ENCODE measurements at regions not wholly inside any gene's neighbourhood (a gene's known extent, or its start where the extent isn't known, plus 50 kb on each side); places are given as distances from the start of the nearest gene placed in this dataset.
A peak's percentile ranks its signal among the peaks of the same experiment; 100 is the strongest.

DNA sequence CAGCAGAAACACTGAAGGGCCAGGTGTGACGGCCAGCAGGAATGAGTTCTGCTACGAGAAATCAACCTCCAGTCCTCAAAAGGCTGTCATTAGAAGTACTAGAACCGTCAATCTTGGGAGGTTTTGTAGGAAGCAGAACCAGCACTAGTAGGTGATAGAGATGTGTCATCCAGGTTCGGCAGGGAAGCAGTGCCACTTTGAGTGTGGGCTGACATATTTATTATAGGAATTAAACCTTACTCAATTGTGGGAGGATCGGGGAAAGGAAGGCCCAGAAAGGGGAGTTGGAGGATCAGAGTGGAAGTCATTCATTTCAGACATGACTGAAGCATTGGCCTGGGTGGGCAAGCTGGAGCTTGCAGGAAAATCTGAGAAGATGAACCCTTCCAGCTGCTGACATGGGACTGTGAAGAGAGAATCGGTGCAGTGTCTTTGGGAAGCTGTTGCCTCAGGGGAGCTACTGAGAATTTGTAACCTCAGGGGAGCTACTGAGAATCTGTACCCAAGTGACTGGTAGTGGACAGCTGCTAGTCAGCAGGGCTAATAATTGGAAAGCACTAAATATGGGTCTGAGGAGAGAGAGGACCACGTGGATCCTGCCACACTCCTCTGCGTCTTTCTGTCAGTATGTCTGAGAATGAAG, 177.4 kb downstream of the SPRY1 start:
- no peak for DNase-seq

DNA sequence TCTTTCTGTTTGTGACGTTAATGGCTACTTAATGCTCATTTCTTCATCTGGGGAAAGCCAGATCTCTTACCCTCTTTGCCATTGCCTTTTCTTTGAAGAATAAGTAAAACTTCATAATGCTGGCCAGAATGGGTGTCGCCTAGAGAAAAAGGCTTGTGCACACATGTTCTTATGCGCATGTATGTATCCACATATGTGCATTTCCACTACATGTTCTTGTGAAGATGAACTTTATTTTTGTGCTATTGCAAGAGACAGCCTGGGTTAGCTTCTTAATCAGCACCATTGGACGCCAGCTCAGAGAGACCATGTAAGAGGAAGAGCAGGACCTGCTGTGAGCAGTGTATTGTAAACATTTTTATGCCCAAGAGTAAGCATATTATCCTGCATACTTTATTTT, 178.7 kb downstream of the SPRY1 start:
- no peak for DNase-seq

DNA sequence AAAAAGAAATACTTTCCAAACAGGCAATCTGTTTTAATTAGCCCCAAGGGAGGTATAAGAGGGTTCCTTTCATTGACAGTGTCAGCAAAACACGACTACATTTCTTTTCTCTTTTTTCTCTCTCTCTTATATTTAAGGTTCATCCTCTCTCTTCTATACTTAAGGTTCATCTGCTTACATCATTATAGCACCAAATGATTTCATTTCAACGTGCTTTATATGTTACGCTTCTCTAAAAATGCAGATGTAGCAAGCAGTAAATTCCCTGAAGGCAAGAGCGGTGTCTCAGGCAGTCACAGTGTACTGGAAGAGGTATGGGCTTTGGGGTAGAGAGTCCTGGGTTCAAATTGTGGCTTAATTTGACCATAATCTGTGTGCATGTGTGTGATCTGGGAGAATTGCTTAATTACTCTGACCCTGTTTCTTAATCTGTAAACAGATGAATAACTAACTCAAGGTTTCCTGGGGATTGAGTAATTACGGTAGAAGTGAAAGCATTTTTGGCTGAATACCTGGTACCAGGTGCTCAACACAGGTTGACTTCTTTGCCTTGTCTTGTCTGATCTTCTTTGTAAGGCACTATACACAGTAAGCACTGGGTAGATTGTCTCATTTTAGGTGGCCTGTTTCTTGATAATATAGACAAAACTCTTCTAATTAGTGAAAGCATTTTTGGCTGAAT, 180.8 kb downstream of the SPRY1 start:
- DNase-seq = no peak

DNA sequence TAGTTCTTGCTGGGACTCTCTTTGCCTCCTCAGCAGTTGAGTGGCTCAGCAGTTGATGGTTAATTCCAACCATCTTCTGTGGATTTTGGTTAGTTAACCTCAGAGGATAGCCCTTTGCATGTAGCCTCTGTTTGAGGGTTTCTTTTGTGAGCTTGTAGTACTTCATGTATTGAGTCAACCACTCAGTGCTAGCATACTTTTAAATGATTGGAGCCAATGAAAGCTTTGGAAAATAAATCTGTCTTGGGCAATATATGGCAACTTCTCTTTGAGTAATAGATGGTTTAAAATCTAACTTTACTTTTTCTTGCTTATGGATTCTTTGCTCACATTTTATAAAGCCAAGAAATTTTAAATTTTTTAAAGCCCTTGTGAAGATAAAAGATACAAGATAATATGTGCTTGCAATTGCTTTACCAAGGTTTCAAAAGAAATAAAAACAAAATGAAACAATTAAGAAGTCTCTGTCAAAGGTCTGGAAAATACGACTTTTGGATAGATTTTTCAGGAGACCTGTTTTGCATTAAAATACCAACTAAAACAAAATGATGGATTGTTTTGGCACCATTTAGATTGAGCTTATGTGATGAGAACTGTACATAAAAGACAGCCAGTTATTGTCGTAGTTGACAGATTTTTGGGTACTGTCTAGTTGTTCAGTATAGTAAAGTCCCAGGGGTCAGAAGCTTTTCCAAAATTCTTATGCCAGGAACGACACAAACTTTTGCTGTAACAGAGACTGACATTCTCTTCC, 181.9 kb downstream of the SPRY1 start:
- no peak for DNase-seq

DNA sequence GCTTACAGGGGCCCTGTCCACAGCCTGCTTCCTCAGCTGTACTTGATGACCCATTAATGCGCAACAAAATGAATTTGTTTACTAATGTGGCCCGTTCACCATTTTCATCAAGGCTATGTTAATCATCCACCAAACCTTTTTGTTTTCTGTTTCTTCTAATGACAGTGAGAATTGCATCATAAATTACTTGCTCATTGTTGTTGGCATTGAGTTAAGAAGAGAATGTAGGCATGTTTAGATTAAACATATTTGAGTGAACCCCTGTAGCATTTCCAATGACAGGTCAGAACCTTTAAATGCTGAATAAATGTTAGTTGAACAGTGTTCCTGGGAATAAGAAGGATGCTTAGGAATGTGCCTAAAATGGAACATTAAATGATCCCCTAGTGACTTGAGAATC, 183.4 kb downstream of the SPRY1 start:
- no peak for DNase-seq

DNA sequence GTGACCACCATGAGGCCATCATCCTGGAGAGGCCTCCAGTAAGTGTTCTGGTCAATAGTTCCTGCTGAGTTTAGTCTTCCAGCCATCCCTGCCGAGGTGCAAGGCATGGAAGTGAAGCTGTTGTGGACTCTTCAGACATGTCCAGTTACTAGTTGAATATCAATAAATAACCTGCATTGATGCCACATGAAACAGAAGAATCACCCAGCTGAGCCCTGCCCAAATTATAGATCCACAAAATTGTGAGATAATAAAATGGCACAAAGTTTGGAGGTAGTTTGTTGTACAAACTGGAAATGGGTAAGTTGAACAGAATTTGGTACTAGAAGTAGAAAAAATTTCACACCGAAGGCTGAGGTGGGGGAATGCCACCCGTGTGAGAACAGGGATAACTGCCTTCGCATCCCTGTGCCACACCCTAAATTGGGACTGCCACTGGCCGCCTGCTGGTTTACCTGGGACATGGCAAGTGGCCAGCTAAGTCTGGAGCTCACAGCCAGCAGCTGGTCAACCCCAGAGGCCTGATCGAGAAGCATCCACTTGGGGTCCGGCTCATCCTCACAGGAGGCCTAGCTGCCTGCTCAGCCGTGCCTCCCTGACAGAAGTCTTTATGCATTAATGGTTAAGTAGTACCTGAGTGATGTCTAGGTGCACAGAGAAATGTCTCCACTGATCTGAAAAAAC, 184.5 kb downstream of the SPRY1 start:
- DNase-seq = no peak

DNA sequence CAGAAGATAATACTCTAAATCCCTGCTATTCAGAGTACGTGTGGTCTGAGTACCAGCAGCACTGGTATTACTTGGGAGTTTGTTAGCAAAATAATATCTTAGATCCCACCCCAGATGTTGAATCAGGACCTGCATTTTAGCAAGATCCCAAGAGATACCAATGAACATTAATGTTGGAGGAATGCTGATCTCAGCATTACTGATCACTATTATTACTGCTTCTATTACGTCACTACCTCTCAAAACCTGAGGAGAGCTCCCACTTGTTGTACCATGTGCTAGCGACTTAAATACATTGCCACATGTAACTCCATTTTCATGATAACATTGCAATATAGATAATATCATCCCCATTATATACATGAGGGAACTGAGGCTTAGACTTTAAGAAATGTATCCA, 185.2 kb downstream of the SPRY1 start:
- DNase-seq = no peak

DNA sequence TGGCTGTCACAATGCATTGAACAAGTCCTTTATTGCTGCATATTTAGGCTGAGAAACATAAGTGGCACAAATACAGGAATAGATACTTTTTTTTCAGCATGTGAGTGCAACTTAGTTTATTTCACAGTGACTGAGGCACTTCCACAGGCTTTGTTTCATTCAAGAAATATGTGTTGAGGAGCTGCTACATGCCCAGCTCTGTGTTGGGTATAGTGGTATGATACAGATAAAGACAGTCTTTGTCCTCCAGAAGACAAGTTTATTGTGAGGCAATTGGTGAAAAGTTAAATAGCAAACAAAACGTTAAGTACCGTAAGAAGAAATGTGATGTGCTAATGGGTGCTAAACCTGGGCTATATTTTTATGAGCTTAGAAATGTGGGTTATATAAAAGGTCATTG, 186.4 kb downstream of the SPRY1 start:
- DNase-seq = no peak

DNA sequence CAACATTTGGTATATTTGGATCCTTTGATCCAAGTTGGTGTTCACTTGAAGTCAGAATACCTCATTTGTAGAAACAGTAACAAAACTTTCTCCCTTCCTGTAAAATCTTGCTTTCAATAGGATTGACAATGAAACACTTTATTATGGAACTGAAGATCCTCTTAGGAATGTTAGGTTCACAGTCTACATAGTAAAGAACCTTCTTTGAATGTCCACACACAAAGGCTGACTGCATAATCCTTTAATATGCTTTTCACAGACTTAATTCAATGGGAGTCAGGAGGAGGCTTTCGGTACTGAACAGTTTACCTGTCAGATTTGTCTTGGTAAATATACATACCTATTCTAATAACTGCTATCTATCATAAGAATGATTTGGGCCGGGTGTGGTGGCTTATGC, 188.5 kb downstream of the SPRY1 start:
- no peak for DNase-seq

DNA sequence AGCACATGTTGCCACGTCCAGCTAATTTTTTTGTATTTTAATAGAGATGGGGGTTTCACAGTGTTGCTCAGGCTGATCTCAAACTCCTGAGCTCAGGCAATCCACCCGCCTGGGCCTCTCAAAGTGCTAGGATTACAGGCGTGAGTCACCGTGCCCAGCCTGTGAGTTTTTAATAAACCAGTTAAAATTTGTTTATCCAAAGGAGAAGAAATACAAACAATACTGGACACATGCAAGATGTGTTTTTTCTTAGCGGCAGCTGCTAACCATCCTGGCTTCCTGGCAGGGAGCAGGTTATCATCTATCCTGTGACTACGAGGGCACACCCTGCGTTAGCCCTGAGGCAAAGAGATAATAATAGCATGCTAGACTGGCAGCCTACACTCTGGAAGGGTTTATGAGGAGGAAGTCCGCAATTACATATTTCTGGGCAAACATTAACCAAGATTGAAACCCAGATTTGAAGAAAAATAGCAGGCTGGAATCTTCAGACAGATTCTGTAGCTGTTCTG, 191.4 kb downstream of the SPRY1 start:
- no peak for DNase-seq

DNA sequence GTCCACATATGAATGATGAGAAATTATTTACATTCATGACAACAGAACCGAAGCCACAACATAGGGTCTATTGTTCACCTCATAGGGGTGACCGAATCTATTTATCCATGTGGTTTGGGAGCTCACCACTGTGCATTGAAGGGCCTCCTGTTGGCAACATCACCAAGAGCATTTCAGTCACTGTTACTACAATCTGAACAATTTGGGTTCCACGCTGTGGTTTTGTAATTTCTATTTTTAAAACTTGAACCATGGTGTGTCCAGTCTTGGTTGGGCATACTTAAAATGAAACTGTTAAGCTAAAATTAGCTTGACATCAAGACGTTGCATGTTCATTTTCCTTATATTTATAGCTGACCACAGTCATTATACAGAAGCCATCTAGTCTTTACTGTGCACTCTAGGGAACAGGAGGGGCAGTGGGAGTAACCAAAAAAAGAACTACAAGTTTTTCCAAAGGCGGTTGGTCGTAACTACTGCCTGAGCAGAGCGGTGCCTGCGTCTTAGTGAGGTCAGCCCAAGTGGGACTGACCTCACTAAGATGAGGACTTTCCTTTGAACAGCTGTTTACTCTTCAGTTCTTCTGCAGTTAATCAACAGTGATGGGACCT, 192.1 kb downstream of the SPRY1 start:
- DNase-seq = no peak

DNA sequence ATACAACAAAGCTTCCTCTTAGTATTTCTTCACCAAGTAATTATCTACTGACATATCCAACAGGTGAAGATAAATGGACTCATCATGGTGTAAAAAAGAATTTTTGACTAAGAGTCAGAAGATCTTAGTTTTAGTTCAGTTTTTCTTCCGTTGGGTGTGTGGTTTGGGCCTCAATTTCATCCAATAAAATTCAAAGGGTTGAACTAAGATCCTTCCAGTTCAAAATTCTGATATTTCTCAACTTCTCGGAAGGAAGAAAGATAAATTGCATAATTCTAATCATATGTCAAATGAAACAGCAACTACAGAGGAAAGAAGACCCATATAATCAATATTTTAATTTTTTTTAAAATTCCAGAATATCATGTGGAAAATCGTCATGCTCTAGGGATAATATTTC, 192.7 kb downstream of the SPRY1 start:
- no peak for DNase-seq

DNA sequence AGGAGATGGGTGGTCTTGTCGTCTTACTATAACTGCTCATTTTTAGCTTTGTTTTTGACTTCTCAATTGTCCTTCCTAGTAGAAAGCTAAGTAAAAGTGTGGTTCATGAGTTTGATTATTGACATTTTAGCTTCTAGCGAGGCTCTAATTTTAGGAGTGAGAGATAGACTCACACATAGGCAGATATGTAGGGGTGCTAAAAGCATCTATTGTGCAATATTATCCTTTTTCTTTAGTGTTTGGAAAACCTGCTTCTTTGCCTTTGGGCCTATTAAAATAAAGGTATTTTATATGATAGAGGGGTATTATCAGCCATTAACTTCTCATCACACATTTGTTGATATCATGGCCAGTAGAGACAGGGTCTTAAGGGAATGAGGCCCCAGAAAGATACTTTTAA, 195.3 kb downstream of the SPRY1 start:
- DNase-seq = no peak

DNA sequence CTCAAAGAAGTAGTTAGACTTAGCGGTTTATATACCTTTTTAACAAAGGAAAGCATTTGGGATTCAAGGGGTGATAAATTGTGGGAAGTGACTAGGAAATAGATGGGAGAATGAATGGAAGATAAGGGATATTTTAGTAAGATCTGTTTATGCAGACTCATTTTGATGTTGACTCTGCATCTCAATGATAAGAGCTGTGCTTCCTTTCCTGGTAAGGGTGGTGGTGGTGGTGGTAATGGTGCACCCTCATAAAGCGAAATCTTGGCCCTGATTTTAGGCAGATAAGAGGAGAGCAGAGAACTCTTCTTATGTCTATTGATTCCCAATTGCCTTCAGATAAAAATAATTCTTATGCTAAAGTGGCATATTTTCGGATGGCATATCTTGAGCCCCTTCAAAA, 197.1 kb downstream of the SPRY1 start:
- DNase-seq = no peak

DNA sequence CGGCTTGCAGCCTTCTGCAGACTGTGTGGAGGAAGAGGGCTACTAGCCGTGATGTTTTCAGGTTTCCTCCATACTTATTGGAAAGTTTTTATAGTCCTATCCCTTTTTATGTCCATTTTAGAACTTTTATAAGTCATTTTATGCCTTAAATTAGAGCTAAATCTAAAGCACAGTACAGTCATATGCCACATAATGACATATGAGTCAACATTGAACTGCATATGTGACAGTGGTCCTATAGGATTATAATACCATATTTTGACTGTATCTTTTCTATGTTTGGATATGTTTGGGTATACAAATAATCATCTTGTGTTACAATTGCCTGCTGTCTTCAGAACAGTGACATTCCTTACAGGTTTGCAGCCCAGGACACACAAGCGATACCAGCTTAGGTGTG, 200.2 kb downstream of the SPRY1 start:
- no peak for DNase-seq

DNA sequence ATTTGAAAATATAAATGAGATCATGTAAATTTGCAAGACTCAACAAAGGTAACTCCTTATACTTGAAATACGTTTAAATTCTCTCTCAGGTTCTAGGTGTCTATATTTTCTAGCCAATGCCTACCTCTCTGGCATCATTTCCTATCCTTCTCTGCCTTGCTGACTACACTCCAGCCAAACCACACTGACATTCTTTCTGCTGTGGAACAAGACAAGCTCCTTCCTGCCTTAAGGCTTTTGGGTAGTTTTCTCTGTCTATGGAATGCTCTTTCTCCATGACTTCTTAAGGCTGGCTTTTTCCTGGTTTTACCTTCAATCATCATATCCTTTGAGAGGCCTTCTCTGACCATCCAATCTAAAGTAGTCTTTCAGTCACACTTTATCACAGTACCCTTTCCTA, 201.0 kb downstream of the SPRY1 start:
- DNase-seq = no peak

DNA sequence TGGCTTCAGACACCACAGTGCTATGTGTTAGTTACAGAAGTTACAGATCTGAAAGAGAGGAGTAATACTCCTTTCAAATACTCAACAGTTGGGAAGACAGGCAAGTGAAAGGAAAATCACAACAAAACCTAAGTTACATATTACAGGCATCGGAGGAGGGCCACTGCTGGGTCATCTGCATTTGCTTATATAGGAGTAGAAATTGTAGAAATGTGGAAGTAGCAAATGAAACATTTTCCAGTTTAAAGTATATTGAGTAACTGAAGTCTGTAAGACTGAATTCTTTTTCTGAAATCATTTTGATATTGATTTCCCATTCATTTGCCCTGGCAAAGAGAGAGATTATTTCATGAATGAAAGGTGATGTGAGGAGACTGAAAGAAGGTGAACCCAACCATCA, 201.7 kb downstream of the SPRY1 start:
- DNase-seq = no peak

DNA sequence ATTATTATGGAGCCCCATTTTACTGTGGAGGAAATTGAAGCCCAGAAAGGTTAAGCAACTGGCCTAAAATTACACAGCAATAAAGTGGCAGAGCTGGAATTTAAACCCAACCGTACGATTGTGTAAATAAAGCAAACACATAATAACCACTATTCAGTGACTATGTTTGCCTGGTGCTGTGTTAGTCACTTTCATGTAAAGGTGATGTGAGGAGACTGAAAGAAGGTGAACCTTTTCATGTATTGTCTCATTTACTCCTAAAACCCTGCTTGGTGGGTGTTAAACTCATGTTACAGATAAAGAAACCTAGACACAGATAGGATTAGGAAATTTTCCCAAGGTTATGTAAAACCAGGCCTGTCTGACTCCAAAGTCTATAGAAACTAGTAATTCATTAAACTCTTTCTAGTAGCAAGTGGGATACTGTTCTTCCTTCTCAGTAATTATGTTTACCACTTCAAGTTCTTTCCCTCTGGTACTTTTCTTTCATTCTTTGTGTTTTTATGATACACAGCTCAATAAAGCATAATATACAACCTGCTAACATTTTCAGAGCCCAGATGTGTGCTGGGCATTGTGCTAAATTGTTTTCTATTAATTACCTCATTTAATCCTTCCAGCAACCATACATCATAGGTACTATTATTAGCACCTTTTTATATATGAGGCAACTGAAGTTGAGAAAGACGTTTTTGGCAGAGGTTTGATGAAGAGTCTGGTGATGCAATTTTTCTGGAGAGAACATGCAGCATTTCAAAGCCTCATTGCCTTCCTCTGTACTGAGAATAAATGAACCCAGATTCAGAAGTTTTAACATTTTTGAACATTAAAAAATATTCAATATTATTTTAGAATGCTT, 202.7 kb downstream of the SPRY1 start:
- DNase-seq = no peak

DNA sequence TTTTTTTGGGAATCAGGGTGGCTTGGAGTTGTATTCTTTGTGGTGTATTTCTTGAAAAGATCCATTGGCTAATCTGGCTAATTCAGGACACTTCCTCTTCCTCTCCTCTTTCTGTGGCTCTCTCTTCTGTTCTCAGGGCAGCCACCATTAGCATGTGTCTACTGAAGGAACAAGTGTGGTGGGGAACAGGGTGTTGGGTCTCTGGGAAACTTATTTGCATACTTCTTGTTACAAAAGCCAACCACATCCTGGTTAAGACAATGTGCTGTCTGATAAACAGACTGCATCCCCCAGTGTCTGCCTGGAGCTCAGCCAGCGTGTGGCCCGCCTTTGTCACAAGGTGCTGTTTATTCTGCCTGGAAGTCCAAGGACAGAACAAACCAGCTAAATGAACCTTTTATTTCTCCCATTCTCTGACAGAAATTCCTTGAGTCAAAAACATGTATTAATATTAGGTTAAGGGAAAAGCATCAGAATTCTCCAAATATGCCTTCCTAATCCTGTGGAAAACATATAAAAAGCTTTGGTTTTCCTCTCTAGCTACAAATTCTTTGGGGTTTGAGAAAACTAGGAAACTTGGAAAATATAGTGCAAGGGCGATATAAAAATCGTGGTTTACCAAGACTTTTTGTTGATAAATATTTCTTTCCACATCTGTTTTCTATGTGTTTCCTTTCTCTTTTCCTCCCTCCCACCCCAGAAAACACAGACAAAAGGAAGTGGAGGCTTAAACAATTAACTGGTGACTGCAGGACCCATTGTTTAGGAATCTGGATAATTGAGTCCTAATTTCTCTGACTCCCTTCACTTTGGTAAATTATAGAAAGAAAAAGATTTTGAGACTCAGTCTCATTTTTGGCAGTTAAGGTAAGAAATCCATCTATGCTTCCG, 203.6 kb downstream of the SPRY1 start:
- DNase-seq = peak; percentile 44
